Hepatocyte (in vitro differentiated cells): ENCODE measurements at regions not wholly inside any gene's neighbourhood (a gene's known extent, or its start where the extent isn't known, plus 50 kb on each side); places are given as distances from the start of the nearest gene placed in this dataset.

Experiments
- DNase-seq: peaks from one replicate; pipeline ENCODE4 v3.0.0-alpha.2; 2016; ENCODE audit warnings: low spot score
- H2AFZ ChIP-seq: fragments of 200-600 bp; sonication (generic); 2 replicates; pipeline ENCODE4 v1.6.0; 2016; ENCODE audit warnings: antibody characterized with exemption, mild to moderate bottlenecking
- H3K27ac ChIP-seq: fragments of 200-600 bp; sonication (generic); 2 replicates; pipeline ENCODE4 v1.5.1; 2016; ENCODE audit warnings: mild to moderate bottlenecking
- H3K27me3 ChIP-seq: fragments of 200-600 bp; sonication (generic); 2 replicates; pipeline ENCODE4 v1.6.1; 2016
- H3K36me3 ChIP-seq: fragments of 200-600 bp; sonication (generic); replicated peaks from 2 replicates; pipeline ENCODE4 v1.5.1; 2016; ENCODE audit warnings: low read depth; ENCODE audit not compliant: insufficient read depth
- H3K4me1 ChIP-seq: fragments of 200-600 bp; sonication (generic); 2 replicates; pipeline ENCODE4 v1.5.1; 2016; ENCODE audit warnings: mild to moderate bottlenecking, moderate library complexity; ENCODE audit not compliant: insufficient read depth
- H3K4me2 ChIP-seq: fragments of 200-600 bp; sonication (generic); 2 replicates; pipeline ENCODE4 v1.6.0; 2016
- H3K4me3 ChIP-seq: fragments of 200-600 bp; sonication (generic); 2 replicates; pipeline ENCODE4 v1.5.1; 2016; ENCODE audit warnings: mild to moderate bottlenecking
- H3K79me2 ChIP-seq: fragments of 200-600 bp; sonication (generic); 2 replicates; pipeline ENCODE4 v1.6.0; 2017; ENCODE audit warnings: mild to moderate bottlenecking
- H3K9me2 ChIP-seq: fragments of 200-600 bp; sonication (generic); replicated peaks from 2 replicates; pipeline ENCODE4 v1.6.0; 2017; ENCODE audit warnings: mild to moderate bottlenecking; ENCODE audit not compliant: insufficient read depth
- H3K9me3 ChIP-seq: fragments of 200-600 bp; sonication (generic); 2 replicates; pipeline ENCODE4 v1.5.1; 2016; ENCODE audit warnings: low read depth, mild to moderate bottlenecking
- H4K20me1 ChIP-seq: fragments of 200-600 bp; sonication (generic); 2 replicates; pipeline ENCODE4 v1.6.0; 2016; ENCODE audit warnings: mild to moderate bottlenecking; ENCODE audit not compliant: insufficient read depth, poor library complexity, severe bottlenecking
- EZH2 ChIP-seq: fragments of 200-600 bp; sonication (generic); IDR thresholded peaks from 2 replicates; pipeline ENCODE4 v1.6.1; 2016; ENCODE audit warnings: antibody characterized with exemption, mild to moderate bottlenecking, borderline replicate concordance
- EZH2phosphoT487 ChIP-seq: fragments of 200-600 bp; sonication (generic); IDR thresholded peaks from one replicate; pipeline ENCODE4 v1.6.1; 2018; ENCODE audit warnings: antibody characterized with exemption, mild to moderate bottlenecking, low read depth, moderate library complexity; ENCODE audit not compliant: unreplicated experiment, severe bottlenecking
- WGBS: methylation state at CpG from one replicate; pipeline ENCODE4 v1.1.6; 2016; ENCODE audit warnings: low lambda C conversion rate; ENCODE audit errors: missing lambda C conversion rate; 5-methylcytosine and 5-hydroxymethylcytosine counted together
- TF ChIP-seq, protein P1 (sequence below): fragments of 200-600 bp; sonication (generic); IDR thresholded peaks from 2 replicates; pipeline ENCODE4 v1.5.1; 2016; ENCODE audit warnings: antibody characterized with exemption, mild to moderate bottlenecking; ENCODE audit not compliant: poor library complexity

DNA sequence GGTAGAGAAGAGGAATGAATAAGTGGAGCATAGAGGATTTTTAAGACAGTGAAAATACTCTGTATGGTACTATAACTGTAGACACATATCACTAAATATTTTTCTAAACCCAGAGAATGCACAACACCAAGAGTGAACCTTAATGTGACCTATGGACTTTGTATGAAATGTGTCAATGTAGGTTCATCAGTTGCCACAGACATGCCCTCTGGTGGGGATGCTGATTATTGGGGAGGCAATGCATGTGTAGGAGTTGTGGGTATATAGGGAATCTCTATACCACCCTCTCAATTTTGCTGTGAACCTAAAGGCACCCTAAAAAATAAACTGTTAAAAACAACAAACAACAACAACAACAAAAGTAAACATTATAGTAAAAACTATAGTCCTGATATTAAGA is 293.7 kb downstream of the RNF144B start:
- no peaks in the 10 kb centered on the region for H3K9me2 ChIP-seq
- TF ChIP-seq, protein P1, sequence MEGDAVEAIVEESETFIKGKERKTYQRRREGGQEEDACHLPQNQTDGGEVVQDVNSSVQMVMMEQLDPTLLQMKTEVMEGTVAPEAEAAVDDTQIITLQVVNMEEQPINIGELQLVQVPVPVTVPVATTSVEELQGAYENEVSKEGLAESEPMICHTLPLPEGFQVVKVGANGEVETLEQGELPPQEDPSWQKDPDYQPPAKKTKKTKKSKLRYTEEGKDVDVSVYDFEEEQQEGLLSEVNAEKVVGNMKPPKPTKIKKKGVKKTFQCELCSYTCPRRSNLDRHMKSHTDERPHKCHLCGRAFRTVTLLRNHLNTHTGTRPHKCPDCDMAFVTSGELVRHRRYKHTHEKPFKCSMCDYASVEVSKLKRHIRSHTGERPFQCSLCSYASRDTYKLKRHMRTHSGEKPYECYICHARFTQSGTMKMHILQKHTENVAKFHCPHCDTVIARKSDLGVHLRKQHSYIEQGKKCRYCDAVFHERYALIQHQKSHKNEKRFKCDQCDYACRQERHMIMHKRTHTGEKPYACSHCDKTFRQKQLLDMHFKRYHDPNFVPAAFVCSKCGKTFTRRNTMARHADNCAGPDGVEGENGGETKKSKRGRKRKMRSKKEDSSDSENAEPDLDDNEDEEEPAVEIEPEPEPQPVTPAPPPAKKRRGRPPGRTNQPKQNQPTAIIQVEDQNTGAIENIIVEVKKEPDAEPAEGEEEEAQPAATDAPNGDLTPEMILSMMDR, result peak; percentile 11
- TF ChIP-seq EZH2, result no peak

DNA sequence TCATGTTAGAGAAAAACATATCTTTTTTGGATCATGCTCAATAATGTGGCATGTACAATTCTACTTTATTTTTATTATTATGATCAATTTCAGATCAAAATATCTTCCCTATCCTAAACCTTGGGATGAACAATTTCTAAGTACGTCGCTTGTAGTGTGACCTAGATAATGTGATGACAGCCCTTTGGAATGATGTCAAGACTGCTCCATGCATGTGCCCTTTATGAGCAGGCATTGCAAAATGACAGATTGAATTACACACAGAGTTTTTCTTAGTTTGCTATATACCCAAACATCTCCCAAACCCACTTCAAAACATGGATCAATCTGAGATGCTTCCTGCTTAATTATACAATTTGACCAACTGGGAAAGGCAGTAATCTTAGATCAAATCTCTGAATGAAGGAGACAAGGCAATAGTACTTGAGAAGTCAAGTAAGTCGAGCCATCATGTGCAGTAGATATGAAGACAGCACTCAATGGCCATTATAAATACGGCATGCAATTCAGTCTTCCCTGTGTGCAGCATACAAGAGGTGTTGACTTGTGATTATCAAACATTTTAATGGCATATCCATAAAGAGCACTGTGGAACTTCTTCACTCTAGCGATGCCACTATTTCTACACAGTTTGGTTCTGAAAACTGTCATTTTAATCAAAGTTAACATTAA is 294.8 kb downstream of the RNF144B start:
- Histone ChIP-seq H3K4me2 (no peak overlapping the region), H3K4me3 (no peak overlapping the region), H3K9me2 (no peaks in the 10 kb centered on the region), H3K79me2 (no peaks in the 10 kb centered on the region), H3K27me3 (peaks cover 9% of the 10 kb centered on the region), H3K4me1 (no peaks in the 10 kb centered on the region), H4K20me1 (no peaks in the 10 kb centered on the region), H2AFZ (no peak overlapping the region), H3K9me3 (no peaks in the 10 kb centered on the region), H3K36me3 (no peaks in the 10 kb centered on the region), H3K27ac (no peak overlapping the region)
- DNase-seq, result no peak
- WGBS, result 92% methylated on average over 5 of the region's 5 CpGs
- TF ChIP-seq, protein P1, result no peak
- no peak for TF ChIP-seq EZH2phosphoT487
- TF ChIP-seq EZH2, result no peak

More for the DNA sequence above, 293.7 kb downstream of the RNF144B start:
- Histone ChIP-seq H3K36me3 (no peaks in the 10 kb centered on the region), H3K27me3 (peaks cover 9% of the 10 kb centered on the region), H3K9me3 (no peaks in the 10 kb centered on the region), H3K4me3 (no peak overlapping the region), H3K27ac (no peak overlapping the region), H3K4me1 (no peaks in the 10 kb centered on the region), H3K4me2 (no peak overlapping the region), H2AFZ (no peak overlapping the region), H3K79me2 (no peaks in the 10 kb centered on the region), H4K20me1 (no peaks in the 10 kb centered on the region)
- DNase-seq, result no peak

DNA sequence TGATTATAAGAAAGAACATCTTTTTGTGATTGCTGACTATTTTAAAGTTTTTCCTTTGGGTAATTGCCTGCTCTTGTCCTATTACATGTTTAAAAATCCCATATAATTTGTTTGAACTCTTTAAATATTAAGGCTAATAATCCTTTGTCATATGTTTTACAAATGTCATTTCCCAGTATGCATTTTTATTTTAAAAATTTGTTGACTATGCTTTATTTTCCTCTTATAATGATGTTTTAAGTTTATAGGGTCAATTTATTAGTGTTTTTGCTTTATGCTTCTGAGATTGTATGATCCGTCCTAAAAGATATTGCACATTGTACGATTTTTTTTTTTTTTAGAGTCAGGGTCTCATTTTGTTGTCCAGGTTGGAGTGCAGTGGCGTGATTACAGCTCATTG is 297.2 kb downstream of the RNF144B start:
- no peak overlapping the region for H3K4me2 ChIP-seq
- no peaks in the 10 kb centered on the region for H3K9me3 ChIP-seq
- no peak overlapping the region for H3K27ac ChIP-seq
- TF ChIP-seq EZH2phosphoT487 (no peak), EZH2 (no peak)
- TF ChIP-seq, protein P1, result no peak
- no peak overlapping the region for H3K4me3 ChIP-seq
- no peaks in the 10 kb centered on the region for H3K9me2 ChIP-seq
- no peaks in the 10 kb centered on the region for H4K20me1 ChIP-seq
- H3K79me2 ChIP-seq, result no peaks in the 10 kb centered on the region
- WGBS, result 78% methylated on average over 3 of the region's 3 CpGs
- no peaks in the 10 kb centered on the region for H3K36me3 ChIP-seq
- H3K27me3 ChIP-seq, result peaks cover 9% of the 10 kb centered on the region
- DNase-seq, result no peak
- H3K4me1 ChIP-seq, result no peaks in the 10 kb centered on the region
- no peak overlapping the region for H2AFZ ChIP-seq
